ENCODE measurements at regions not wholly inside any gene's neighbourhood (a gene's known extent, or its start where the extent isn't known, plus 50 kb on each side); places are given as distances from the start of the nearest gene placed in this dataset.

DNA sequence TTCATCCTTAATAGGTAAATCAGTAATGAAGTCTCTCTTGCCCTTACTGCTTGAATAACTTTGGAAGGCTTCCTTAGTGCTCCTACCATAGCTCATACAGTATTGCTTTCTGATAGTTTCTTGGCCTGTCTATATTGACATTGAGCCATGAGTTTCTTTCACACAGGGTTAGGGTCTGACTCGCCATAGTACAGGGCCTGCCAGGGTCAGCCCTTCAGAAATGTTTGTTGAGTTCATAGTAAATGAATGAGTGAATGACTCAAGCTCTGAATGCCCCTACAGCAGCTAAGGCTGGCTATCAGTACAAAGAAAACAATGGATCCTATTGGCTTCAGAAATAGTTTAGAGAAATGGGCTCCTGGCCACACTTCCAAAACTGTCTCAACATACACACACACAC lies 65.0 kb upstream of the LRATD1 start:
- Histone ChIP-seq H3K9me3 (ENCODE audit: control insufficient read depth, insufficient read depth, low read length) (no peaks in the 10 kb centered on the region), H3K4me1 (ENCODE audit: insufficient read depth, low read length) (no peaks in the 10 kb centered on the region), H3K36me3 (ENCODE audit: insufficient read depth, low read length) (no peaks in the 10 kb centered on the region), H3K9ac (ENCODE audit: low read depth, low read length) (no peak overlapping the region)

- no peaks in the 10 kb centered on the region for H3K36me3 ChIP-seq (ENCODE audit: insufficient read depth, low read length)
- no peak overlapping the region for H3K9ac ChIP-seq (ENCODE audit: low read depth, low read length)
- H3K9me3 ChIP-seq (ENCODE audit: control insufficient read depth, insufficient read depth, low read length), result no peaks in the 10 kb centered on the region
- no peaks in the 10 kb centered on the region for H3K4me1 ChIP-seq (ENCODE audit: insufficient read depth, low read length)
Observed at GRCh38 chr2:14569294-14569693, 63.2 kb upstream of the LRATD1 start.

GRCh38 chr2:14572633-14573032 lies 59.9 kb upstream of the LRATD1 start:
- Histone ChIP-seq H3K36me3 (ENCODE audit: insufficient read depth, low read length) (no peaks in the 10 kb centered on the region), H3K4me1 (ENCODE audit: insufficient read depth, low read length) (no peaks in the 10 kb centered on the region), H3K9ac (ENCODE audit: low read depth, low read length) (no peak overlapping the region), H3K9me3 (ENCODE audit: control insufficient read depth, insufficient read depth, low read length) (no peaks in the 10 kb centered on the region)

DNA sequence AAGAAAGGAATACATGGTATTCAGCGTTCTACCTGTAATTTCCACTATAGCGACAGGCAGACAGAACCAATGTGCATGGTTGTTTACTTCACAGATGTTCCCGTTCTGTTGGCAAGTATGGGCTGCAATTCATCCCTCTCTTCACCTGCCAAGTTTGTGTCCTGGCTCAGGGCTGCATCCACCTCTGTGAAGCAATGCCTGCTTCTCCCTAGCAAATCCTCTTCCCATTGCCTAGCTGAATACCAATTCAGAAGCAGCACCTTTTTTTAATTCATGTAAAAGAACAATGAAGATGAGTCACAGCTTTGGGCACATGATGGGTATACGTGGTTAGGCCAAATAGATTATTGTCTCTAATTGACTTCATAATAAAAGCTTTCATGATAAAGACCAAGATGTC lies 54.7 kb upstream of the LRATD1 start:
- H3K9me3 ChIP-seq (ENCODE audit: control insufficient read depth, insufficient read depth, low read length), result no peaks in the 10 kb centered on the region
- H3K4me1 ChIP-seq (ENCODE audit: insufficient read depth, low read length), result no peaks in the 10 kb centered on the region
- no peak overlapping the region for H3K9ac ChIP-seq (ENCODE audit: low read depth, low read length)
- H3K36me3 ChIP-seq (ENCODE audit: insufficient read depth, low read length), result no peaks in the 10 kb centered on the region
